Lower leg skin (tissue), 4 donors: ENCODE measurements at regions not wholly inside any gene's neighbourhood (a gene's known extent, or its start where the extent isn't known, plus 50 kb on each side); places are given as distances from the start of the nearest gene placed in this dataset.
A peak's percentile ranks its signal among the peaks of the same experiment; 100 is the strongest.

ENCODE experiments used
- DNase-seq, 2 donors: peaks; one replicate each; pipeline ENCODE4 v3.0.0-alpha.2; 2019; ENCODE audit warnings: low spot score in 2 of 2
- H3K4me3 ChIP-seq: fragments of 200-600 bp; sonication (generic); 2 replicates; pipeline ENCODE4 v1.5.1; 2017; ENCODE audit warnings: mild to moderate bottlenecking, low read depth; ENCODE audit not compliant: poor library complexity, severe bottlenecking
- CTCF ChIP-seq, 3 donors: fragments of 450-650 bp; IDR thresholded peaks; one replicate each; pipeline ENCODE4 v1.5.1; 2016; ENCODE audit warnings: antibody characterized with exemption in 3 of 3, mild to moderate bottlenecking in 3 of 3, moderate library complexity in 2 of 3
- POLR2A ChIP-seq, 2 donors: fragments of 450-650 bp; IDR thresholded peaks; one replicate each; pipeline ENCODE4 v1.6.1; 2016 to 2017; ENCODE audit warnings: antibody characterized with exemption in 2 of 2, mild to moderate bottlenecking in 1 of 2, moderate library complexity in 1 of 2
- WGBS, 2 donors: methylation state at CpG; one replicate each; pipeline ENCODE4 v1.1.5; 2018; 5-methylcytosine and 5-hydroxymethylcytosine counted together
- intact Hi-C: fragments of 100-400 bp; cut with DNase I; formaldehyde crosslinking; loops from one replicate; pipeline ENCODE4 v1.15.0; 2023; ENCODE audit warnings: low total_unique reads

- intact Hi-C loops: no loop called here
- TF ChIP-seq CTCF (IDR thresholded peaks at IDR 0.05) (no peak), POLR2A (IDR thresholded peaks at IDR 0.05) (no peak)
- DNase-seq: peak in 1 of 2 donors; percentile 24
- no peak overlapping the region for H3K4me3 ChIP-seq
These were observed 459.5 kb downstream of the ANKRD50 start for GRCh38 chr4:124253080-124253479.

GRCh38 chr4:124262211-124263179 is 450.0 kb downstream of the ANKRD50 start:
- 14 to 19% methylated on average over 7 of the region's 7 CpGs for WGBS, 2 donors
- TF ChIP-seq CTCF (IDR thresholded peaks at IDR 0.05) (no peak), POLR2A (IDR thresholded peaks at IDR 0.05) (no peak)
- H3K4me3 ChIP-seq: no peak overlapping the region
- intact Hi-C loops: loop anchor here (10.0 kb wide), 1 partner anchor 1158 kb away; no protein-coding TSS in a partner anchor
- peak; percentile 71 to 87 for DNase-seq

GRCh38 chr4:124265701-124266100 is 446.8 kb downstream of the ANKRD50 start:
- intact Hi-C loops: loop anchor here (10.0 kb wide), 1 partner anchor 1161 kb away; no protein-coding TSS in a partner anchor
- 85 to 100% methylated on average over 1 of the region's 1 CpG for WGBS, 2 donors
- no peak overlapping the region for H3K4me3 ChIP-seq
- DNase-seq: no peak
- no peak for TF ChIP-seq POLR2A (IDR thresholded peaks at IDR 0.05)
- no peak for TF ChIP-seq CTCF (IDR thresholded peaks at IDR 0.05)

- no peak for DNase-seq
- TF ChIP-seq POLR2A (IDR thresholded peaks at IDR 0.05): no peak
- no peak for TF ChIP-seq CTCF (IDR thresholded peaks at IDR 0.05)
- no peak overlapping the region for H3K4me3 ChIP-seq
- 78 to 83% methylated on average over 3 of the region's 3 CpGs for WGBS, 2 donors
- intact Hi-C loops: loop anchor here (10.0 kb wide), 1 partner anchor 1162 kb away; no protein-coding TSS in a partner anchor
These were observed 445.8 kb downstream of the ANKRD50 start for GRCh38 chr4:124266721-124267120.

- DNase-seq: no peak
- intact Hi-C loops: no loop called here
- TF ChIP-seq CTCF (IDR thresholded peaks at IDR 0.05) (no peak), POLR2A (IDR thresholded peaks at IDR 0.05) (no peak)
- H3K4me3 ChIP-seq: no peak overlapping the region
These were observed 436.1 kb downstream of the ANKRD50 start for GRCh38 chr4:124276461-124276860.
